ENCODE measurements at regions not wholly inside any gene's neighbourhood (a gene's known extent, or its start where the extent isn't known, plus 50 kb on each side); places are given as distances from the start of the nearest gene placed in this dataset.

DNA sequence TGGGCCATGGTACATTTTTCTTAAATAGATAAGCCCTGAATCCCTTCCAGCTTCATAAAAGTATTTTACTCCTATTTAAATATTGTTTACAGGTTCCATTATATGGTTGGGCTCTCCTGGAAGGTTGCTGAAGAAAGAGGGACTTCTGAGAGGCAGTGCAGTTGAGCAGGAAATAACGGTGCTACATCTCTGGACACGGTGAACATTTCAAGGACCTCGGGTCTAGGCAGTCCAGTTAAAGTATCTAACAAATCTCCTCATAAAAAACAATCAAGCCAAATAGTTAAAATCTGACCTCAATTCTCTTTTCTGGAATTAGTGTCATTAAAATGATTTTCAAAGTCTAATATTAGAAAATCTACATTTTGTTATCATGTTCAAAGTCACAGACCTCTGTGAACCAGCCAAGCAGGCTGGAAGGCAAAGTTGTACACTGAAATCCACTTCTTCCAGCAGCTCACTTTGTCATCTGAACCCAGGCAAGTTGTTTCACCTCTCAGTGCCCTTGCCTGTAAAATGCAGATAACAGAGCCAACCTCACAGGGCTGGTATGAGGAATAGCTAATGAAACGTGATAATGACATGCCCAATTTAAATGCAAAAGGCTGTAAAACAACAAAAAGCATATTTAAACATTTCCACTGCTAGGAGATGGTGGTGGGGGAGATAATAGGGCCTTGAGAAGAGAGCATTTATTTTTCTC lies 267.0 kb upstream of the KLF3 start:
- TF ChIP-seq CTCF (IDR thresholded peaks at IDR 0.05; ENCODE audit: insufficient read depth, low read length) (no peak), GABPA (IDR thresholded peaks at IDR 0.05; ENCODE audit: low read depth) (no peak), SPI1 (IDR thresholded peaks at IDR 0.05; ENCODE audit: borderline replicate concordance, low read depth) (no peak)
- DNase-seq (ENCODE audit: low read depth in 1 of 2, low spot score in 1 of 2), result no peak
- no peak overlapping the region for H3K4me3 ChIP-seq (replicated peaks; ENCODE audit: insufficient read depth, low read length)
- H3K27ac ChIP-seq (replicated peaks), result no peak overlapping the region
- H3K27me3 ChIP-seq (ENCODE audit: insufficient read depth, poor library complexity, severe bottlenecking), result no peaks in the 10 kb centered on the region

- Histone ChIP-seq H3K4me3 (replicated peaks; ENCODE audit: insufficient read depth, low read length) (no peak overlapping the region), H3K27me3 (ENCODE audit: insufficient read depth, poor library complexity, severe bottlenecking) (no peaks in the 10 kb centered on the region), H3K27ac (replicated peaks) (no peak overlapping the region)
- TF ChIP-seq GABPA (IDR thresholded peaks at IDR 0.05; ENCODE audit: low read depth), result no peak
- DNase-seq (ENCODE audit: low read depth in 1 of 2, low spot score in 1 of 2), result no peak
Observed at GRCh38 chr4:38400946-38401345, 263.1 kb upstream of the KLF3 start.

DNA sequence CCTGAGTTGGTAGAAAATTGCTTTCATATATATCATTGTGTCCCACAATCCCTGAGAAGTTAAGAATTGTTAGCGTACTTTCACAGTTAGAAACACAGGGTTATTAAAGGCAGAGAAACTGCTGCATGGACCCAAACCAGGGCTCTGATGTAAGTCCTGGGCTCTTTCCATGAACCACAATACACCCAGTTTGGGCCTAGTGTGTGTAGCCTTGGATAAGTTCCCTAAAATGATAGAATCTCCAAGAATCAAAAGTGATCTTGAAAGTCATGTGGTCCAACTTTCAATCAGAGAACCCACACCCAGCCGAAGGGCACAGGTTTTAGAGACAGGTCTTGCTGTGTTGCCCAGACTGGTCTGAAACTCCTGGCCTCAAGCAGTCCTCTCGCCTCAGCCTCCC lies 257.8 kb upstream of the KLF3 start:
- H3K4me3 ChIP-seq (replicated peaks; ENCODE audit: insufficient read depth, low read length), result no peak overlapping the region
- TF ChIP-seq CTCF (IDR thresholded peaks at IDR 0.05; ENCODE audit: insufficient read depth, low read length) (no peak), REST (IDR thresholded peaks at IDR 0.05; ENCODE audit: insufficient replicate concordance, low read depth) (no peak), GABPA (IDR thresholded peaks at IDR 0.05; ENCODE audit: low read depth) (no peak), POLR2AphosphoS5 (IDR thresholded peaks at IDR 0.05; ENCODE audit: low read depth) (no peak), SPI1 (IDR thresholded peaks at IDR 0.05; ENCODE audit: borderline replicate concordance, low read depth) (no peak)
- no peak for DNase-seq (ENCODE audit: low read depth in 1 of 2, low spot score in 1 of 2)
- H3K27me3 ChIP-seq (ENCODE audit: insufficient read depth, poor library complexity, severe bottlenecking), result no peaks in the 10 kb centered on the region
- H3K27ac ChIP-seq (replicated peaks), result no peak overlapping the region

DNA sequence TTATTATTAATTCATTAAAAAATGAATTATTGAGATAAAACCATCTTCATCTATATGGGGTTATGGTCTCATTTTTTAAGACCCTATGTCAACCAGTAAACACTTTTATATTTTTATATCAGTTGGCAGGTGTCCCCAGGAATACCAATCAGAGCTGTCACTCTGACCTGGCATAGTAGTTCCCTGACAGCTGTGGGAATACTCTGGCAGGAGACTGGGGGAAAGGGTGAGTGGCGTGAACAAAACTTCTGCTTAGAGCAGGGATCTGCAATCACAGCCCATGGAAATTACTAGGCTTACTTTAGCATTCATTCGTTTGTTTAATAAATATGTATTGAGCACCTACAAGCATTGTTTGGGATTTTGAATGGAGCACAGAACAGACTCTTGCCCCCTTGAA lies 254.1 kb upstream of the KLF3 start:
- H3K4me3 ChIP-seq (replicated peaks; ENCODE audit: insufficient read depth, low read length), result no peak overlapping the region
- no peak overlapping the region for H3K27ac ChIP-seq (replicated peaks)
- no peaks in the 10 kb centered on the region for H3K27me3 ChIP-seq (ENCODE audit: insufficient read depth, poor library complexity, severe bottlenecking)
- no peak for TF ChIP-seq GABPA (IDR thresholded peaks at IDR 0.05; ENCODE audit: low read depth)
- TF ChIP-seq CTCF (IDR thresholded peaks at IDR 0.05; ENCODE audit: insufficient read depth, low read length), result no peak
- TF ChIP-seq REST (IDR thresholded peaks at IDR 0.05; ENCODE audit: insufficient replicate concordance, low read depth), result no peak
- no peak for TF ChIP-seq POLR2AphosphoS5 (IDR thresholded peaks at IDR 0.05; ENCODE audit: low read depth)
- no peak for DNase-seq (ENCODE audit: low read depth in 1 of 2, low spot score in 1 of 2)

Measured in HL-60 (cell line).